ENCODE measurements at regions not wholly inside any gene's neighbourhood (a gene's known extent, or its start where the extent isn't known, plus 50 kb on each side); places are given as distances from the start of the nearest gene placed in this dataset.

DNA sequence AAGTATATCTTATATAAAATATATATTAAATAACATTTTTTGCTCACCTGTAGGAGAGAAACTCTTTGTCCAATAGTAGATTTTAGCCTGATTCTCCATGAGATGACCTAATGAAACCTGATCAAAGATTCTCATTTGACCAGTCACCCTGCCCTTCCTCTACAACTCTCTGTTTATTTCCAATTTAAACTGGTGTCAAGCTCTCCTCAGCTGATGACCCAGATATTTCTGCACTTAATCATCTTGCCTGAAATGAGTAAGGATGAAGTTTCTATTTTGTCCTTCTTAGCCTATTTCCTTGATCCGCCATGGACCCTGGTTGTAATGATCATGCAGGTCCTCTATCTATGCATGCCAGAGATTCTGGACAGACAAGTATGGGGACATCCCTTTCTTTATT is 179.3 kb upstream of the FGF10 start:
- Histone ChIP-seq H3K23ac (ENCODE audit: insufficient read length) (no peak overlapping the region), H2BK120ac (replicated peaks; ENCODE audit: low read depth, low read length) (no peak overlapping the region), H4K20me1 (replicated peaks in 1 of 2; ENCODE audit: control insufficient read depth in 1 of 2, insufficient read depth in 2 of 2, low read length in 2 of 2) (no peaks in the 10 kb centered on the region), H3K18ac (ENCODE audit: extremely low read depth, low read length) (no peak overlapping the region), H3K36me3 (ENCODE audit: control insufficient read depth in 2 of 4, insufficient read depth in 4 of 4, low read length in 3 of 4) (no peaks in the 10 kb centered on the region), H2BK15ac (ENCODE audit: low read length) (no peak overlapping the region), H2BK5ac (ENCODE audit: low read depth, low read length) (no peak overlapping the region), H3K9ac (replicated peaks in 1 of 4; ENCODE audit: extremely low read depth in 1 of 4, low read depth in 3 of 4, low read length in 3 of 4) (no peak overlapping the region), H4K91ac (replicated peaks; ENCODE audit: insufficient read length, low read length) (no peak overlapping the region), H3K4me3 (ENCODE audit: extremely low read depth in 1 of 4, insufficient read depth in 2 of 4, low read depth in 3 of 4, low read length in 4 of 4) (no peak overlapping the region), H3K56ac (replicated peaks; ENCODE audit: insufficient read length, low read depth, low read length) (no peak overlapping the region), H2AFZ (ENCODE audit: low read length) (no peak overlapping the region), H3K4me2 (ENCODE audit: insufficient read depth in 1 of 2, low read depth in 2 of 2, low read length in 2 of 2) (no peak overlapping the region), H3K27ac (ENCODE audit: low read depth, low read length) (no peak overlapping the region), H2AK5ac (ENCODE audit: low read depth, low read length) (no peak overlapping the region), H3K27me3 (replicated peaks in 1 of 4; ENCODE audit: control insufficient read depth in 3 of 4, extremely low read depth in 1 of 4, insufficient read depth in 3 of 4, low read length in 3 of 4) (no peaks in the 10 kb centered on the region), H2BK20ac (ENCODE audit: low read length) (no peak overlapping the region), H3K79me1 (ENCODE audit: low read depth, low read length) (no peaks in the 10 kb centered on the region), H3K79me2 (ENCODE audit: control insufficient read depth in 1 of 2, insufficient read depth in 2 of 2, low read length in 2 of 2) (no peaks in the 10 kb centered on the region), H3K4me1 (replicated peaks in 1 of 4; ENCODE audit: control insufficient read depth in 3 of 4, insufficient read depth in 4 of 4, low read length in 3 of 4) (no peaks in the 10 kb centered on the region), H3K14ac (ENCODE audit: insufficient read length) (no peak overlapping the region), H3K23me2 (ENCODE audit: low read depth, low read length) (no peaks in the 10 kb centered on the region), H4K5ac (ENCODE audit: insufficient read length, low read depth, low read length) (no peak overlapping the region), H3K9me3 (ENCODE audit: insufficient read depth in 2 of 2, low read depth in 1 of 2, low read length in 1 of 2) (no peaks in the 10 kb centered on the region), H3K4ac (replicated peaks; ENCODE audit: insufficient read length, low read depth, low read length) (no peak overlapping the region), H4K8ac (ENCODE audit: extremely low read depth, insufficient read depth, low read length) (no peak overlapping the region), H2BK12ac (ENCODE audit: low read depth, low read length) (no peak overlapping the region)
- FAIRE-seq: no peak
- DNase-seq (ENCODE audit: low read depth in 1 of 2, low spot score in 2 of 2): no peak
- POLR2A ChIA-PET (ENCODE audit: partially characterized antibody): interaction anchor here (0.7 kb wide), 1 partner anchor 61 kb away, joined by 3 read pairs; no protein-coding TSS in a partner anchor
- TF ChIP-seq SIRT6 (IDR thresholded peaks at IDR 0.05; ENCODE audit: low read length) (no peak), BACH1 (IDR thresholded peaks at IDR 0.05; ENCODE audit: low read length) (no peak)
- WGBS, 2 experiments (ENCODE audit: extremely low coverage in 1 of 2, insufficient coverage in 1 of 2, insufficient read length in 1 of 2, insufficient replicate concordance in 2 of 2, low coverage in 1 of 2, low lambda C conversion rate in 2 of 2, missing lambda C conversion rate in 1 of 2): 94% methylated on average over 1 of the region's 1 CpG; no CpG with 5 or more reads in 1 of the 2 experiments
- CTCF ChIA-PET (ENCODE audit: partially characterized antibody): interaction anchor here (0.9 kb wide), 1 partner anchor 31 kb away, joined by 3 read pairs; no protein-coding TSS in a partner anchor

Measured in H1 (cell line).